ENCODE measurements at regions not wholly inside any gene's neighbourhood (a gene's known extent, or its start where the extent isn't known, plus 50 kb on each side); places are given as distances from the start of the nearest gene placed in this dataset.

GRCh38 chr10:2760736-2761135 lies 306.6 kb upstream of the PFKP start:
- ATAC-seq (ENCODE audit: low read depth) (no peak), DNase-seq (ENCODE audit: low spot score) (no peak)
- Histone ChIP-seq H3K4me3 (ENCODE audit: severe bottlenecking) (no peak overlapping the region), H3K9me3 (ENCODE audit: severe bottlenecking) (no peaks in the 10 kb centered on the region), H3K36me3 (ENCODE audit: low read depth) (no peaks in the 10 kb centered on the region), H3K27me3 (ENCODE audit: insufficient read depth, poor library complexity, severe bottlenecking) (no peaks in the 10 kb centered on the region), H3K27ac (ENCODE audit: poor library complexity, severe bottlenecking) (no peak overlapping the region), H3K4me1 (ENCODE audit: insufficient read depth, poor library complexity, severe bottlenecking) (no peaks in the 10 kb centered on the region)
- no peak for TF ChIP-seq CTCF (IDR thresholded peaks at IDR 0.05; ENCODE audit: poor library complexity, severe bottlenecking)

GRCh38 chr10:2759233-2759632 lies 308.1 kb upstream of the PFKP start:
- no peak overlapping the region for H3K27ac ChIP-seq (ENCODE audit: poor library complexity, severe bottlenecking)
- TF ChIP-seq CTCF (IDR thresholded peaks at IDR 0.05; ENCODE audit: poor library complexity, severe bottlenecking): no peak
- H3K4me1 ChIP-seq (ENCODE audit: insufficient read depth, poor library complexity, severe bottlenecking): no peaks in the 10 kb centered on the region
- no peaks in the 10 kb centered on the region for H3K27me3 ChIP-seq (ENCODE audit: insufficient read depth, poor library complexity, severe bottlenecking)
- H3K9me3 ChIP-seq (ENCODE audit: severe bottlenecking): no peaks in the 10 kb centered on the region
- no peak overlapping the region for H3K4me3 ChIP-seq (ENCODE audit: severe bottlenecking)
- no peak for ATAC-seq (ENCODE audit: low read depth)
- no peaks in the 10 kb centered on the region for H3K36me3 ChIP-seq (ENCODE audit: low read depth)
- DNase-seq (ENCODE audit: low spot score): no peak

GRCh38 chr10:2754943-2755342 lies 312.4 kb upstream of the PFKP start:
- Histone ChIP-seq H3K9me3 (ENCODE audit: severe bottlenecking) (no peaks in the 10 kb centered on the region), H3K27me3 (ENCODE audit: insufficient read depth, poor library complexity, severe bottlenecking) (no peaks in the 10 kb centered on the region)
- DNase-seq (ENCODE audit: low spot score): no peak

GRCh38 chr10:2748287-2748686 lies 319.1 kb upstream of the PFKP start:
- Histone ChIP-seq H3K9me3 (ENCODE audit: severe bottlenecking) (no peaks in the 10 kb centered on the region), H3K27ac (ENCODE audit: poor library complexity, severe bottlenecking) (no peak overlapping the region), H3K36me3 (ENCODE audit: low read depth) (no peaks in the 10 kb centered on the region), H3K4me3 (ENCODE audit: severe bottlenecking) (no peak overlapping the region), H3K27me3 (ENCODE audit: insufficient read depth, poor library complexity, severe bottlenecking) (peaks cover 3% of the 10 kb centered on the region), H3K4me1 (ENCODE audit: insufficient read depth, poor library complexity, severe bottlenecking) (no peaks in the 10 kb centered on the region)
- TF ChIP-seq CTCF (IDR thresholded peaks at IDR 0.05; ENCODE audit: poor library complexity, severe bottlenecking): no peak
- no peak for ATAC-seq (ENCODE audit: low read depth)
- no peak for DNase-seq (ENCODE audit: low spot score)

More at GRCh38 chr10:2754943-2755342, 312.4 kb upstream of the PFKP start:
- H3K27ac ChIP-seq (ENCODE audit: poor library complexity, severe bottlenecking): no peak overlapping the region
- no peaks in the 10 kb centered on the region for H3K4me1 ChIP-seq (ENCODE audit: insufficient read depth, poor library complexity, severe bottlenecking)
- H3K36me3 ChIP-seq (ENCODE audit: low read depth): no peaks in the 10 kb centered on the region
- H3K4me3 ChIP-seq (ENCODE audit: severe bottlenecking): no peak overlapping the region
- no peak for ATAC-seq (ENCODE audit: low read depth)
- no peak for TF ChIP-seq CTCF (IDR thresholded peaks at IDR 0.05; ENCODE audit: poor library complexity, severe bottlenecking)

- Histone ChIP-seq H3K4me3 (ENCODE audit: severe bottlenecking) (no peak overlapping the region), H3K27me3 (ENCODE audit: insufficient read depth, poor library complexity, severe bottlenecking) (peaks cover 3% of the 10 kb centered on the region), H3K9me3 (ENCODE audit: severe bottlenecking) (no peaks in the 10 kb centered on the region), H3K27ac (ENCODE audit: poor library complexity, severe bottlenecking) (no peak overlapping the region), H3K36me3 (ENCODE audit: low read depth) (no peaks in the 10 kb centered on the region), H3K4me1 (ENCODE audit: insufficient read depth, poor library complexity, severe bottlenecking) (no peaks in the 10 kb centered on the region)
- no peak for TF ChIP-seq CTCF (IDR thresholded peaks at IDR 0.05; ENCODE audit: poor library complexity, severe bottlenecking)
- ATAC-seq (ENCODE audit: low read depth) (no peak), DNase-seq (ENCODE audit: low spot score) (no peak)
Observed at GRCh38 chr10:2746638-2747037, 320.7 kb upstream of the PFKP start.

All from RWPE2 (cell line).